ENCODE measurements at regions not wholly inside any gene's neighbourhood (a gene's known extent, or its start where the extent isn't known, plus 50 kb on each side); places are given as distances from the start of the nearest gene placed in this dataset.

DNA sequence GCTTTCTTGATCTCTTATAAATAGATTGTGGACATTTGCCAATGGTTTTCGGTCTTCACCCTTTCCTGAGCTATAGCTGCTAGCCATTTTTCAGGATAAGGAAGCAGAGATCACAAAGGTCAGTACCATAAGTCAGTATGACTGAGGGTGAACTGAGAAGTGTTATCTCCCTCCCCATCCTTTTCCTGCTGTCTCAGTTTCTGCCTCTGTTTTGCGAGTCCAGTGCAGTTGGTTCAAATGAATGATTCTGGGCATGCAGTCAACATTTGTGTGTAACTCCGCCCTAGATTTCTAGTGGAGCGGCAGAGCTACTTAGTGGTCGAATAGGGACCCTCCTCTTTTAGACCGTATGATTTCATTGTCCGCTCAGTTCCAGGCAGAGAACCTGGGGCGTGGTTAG lies 460.8 kb upstream of the ARGLU1 start:
- H4K20me1 ChIP-seq (ENCODE audit: insufficient read depth): no peaks in the 10 kb centered on the region
- no peak overlapping the region for H3K27ac ChIP-seq
- no TSS peak for BruUV-seq (replicated peaks)
- no peak overlapping the region for H3K4me3 ChIP-seq
- TF ChIP-seq, protein P1, sequence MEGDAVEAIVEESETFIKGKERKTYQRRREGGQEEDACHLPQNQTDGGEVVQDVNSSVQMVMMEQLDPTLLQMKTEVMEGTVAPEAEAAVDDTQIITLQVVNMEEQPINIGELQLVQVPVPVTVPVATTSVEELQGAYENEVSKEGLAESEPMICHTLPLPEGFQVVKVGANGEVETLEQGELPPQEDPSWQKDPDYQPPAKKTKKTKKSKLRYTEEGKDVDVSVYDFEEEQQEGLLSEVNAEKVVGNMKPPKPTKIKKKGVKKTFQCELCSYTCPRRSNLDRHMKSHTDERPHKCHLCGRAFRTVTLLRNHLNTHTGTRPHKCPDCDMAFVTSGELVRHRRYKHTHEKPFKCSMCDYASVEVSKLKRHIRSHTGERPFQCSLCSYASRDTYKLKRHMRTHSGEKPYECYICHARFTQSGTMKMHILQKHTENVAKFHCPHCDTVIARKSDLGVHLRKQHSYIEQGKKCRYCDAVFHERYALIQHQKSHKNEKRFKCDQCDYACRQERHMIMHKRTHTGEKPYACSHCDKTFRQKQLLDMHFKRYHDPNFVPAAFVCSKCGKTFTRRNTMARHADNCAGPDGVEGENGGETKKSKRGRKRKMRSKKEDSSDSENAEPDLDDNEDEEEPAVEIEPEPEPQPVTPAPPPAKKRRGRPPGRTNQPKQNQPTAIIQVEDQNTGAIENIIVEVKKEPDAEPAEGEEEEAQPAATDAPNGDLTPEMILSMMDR (conservative IDR thresholded peaks at IDR 0.05): no peak
- TF ChIP-seq EZH2 (IDR thresholded peaks at IDR 0.05; ENCODE audit: low read depth): no peak
- H3K9me2 ChIP-seq (ENCODE audit: insufficient read depth): no peaks in the 10 kb centered on the region
- H3K9me3 ChIP-seq (ENCODE audit: insufficient read depth, low read depth): no peaks in the 10 kb centered on the region
- ChIA-PET POLR2A (ENCODE audit: unreplicated experiment) (no interaction called here), CTCF (no interaction called here)
- H3K79me2 ChIP-seq (ENCODE audit: low read depth): no peaks in the 10 kb centered on the region
- no peak overlapping the region for H2AFZ ChIP-seq
- H3K4me2 ChIP-seq: no peak overlapping the region
- H3K27me3 ChIP-seq (ENCODE audit: insufficient read depth, low read depth): no peaks in the 10 kb centered on the region
- H3K4me1 ChIP-seq (replicated peaks; ENCODE audit: insufficient read depth): peaks cover 8% of the 10 kb centered on the region
- 0 out of 2 replicates have a peak, but pooled peaks cover 3% of the 10 kb centered on the region for H3F3A ChIP-seq (ENCODE audit: insufficient read depth, low read depth)
- no peak for DNase-seq
- H3K36me3 ChIP-seq (ENCODE audit: low read depth): no peaks in the 10 kb centered on the region
- intact Hi-C loops (cut with micrococcal nuclease; ENCODE audit: unreplicated experiment): no loop called here

DNA sequence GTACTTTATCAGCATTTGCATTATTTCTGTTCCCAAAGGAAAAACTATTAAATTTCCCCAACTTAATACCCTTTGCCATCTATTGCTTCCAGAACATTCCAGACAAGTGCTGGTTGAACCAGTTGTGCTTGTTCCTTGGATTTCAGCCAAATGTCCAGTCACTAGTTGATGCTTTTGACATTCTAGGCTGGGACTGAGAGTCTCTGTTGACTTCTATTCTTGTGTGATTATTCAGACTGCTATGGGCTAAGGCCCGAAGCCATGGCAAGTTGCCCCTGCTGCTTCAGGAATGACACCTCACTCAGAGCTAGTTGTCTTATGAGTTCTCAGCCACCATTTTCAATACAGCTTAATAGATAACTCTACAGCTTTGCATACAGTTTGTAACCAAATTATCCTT lies 458.1 kb upstream of the ARGLU1 start:
- H3K4me1 ChIP-seq (replicated peaks; ENCODE audit: insufficient read depth): peaks cover 8% of the 10 kb centered on the region
- intact Hi-C loops (cut with micrococcal nuclease; ENCODE audit: unreplicated experiment): no loop called here
- DNase-seq: peak; percentile 42 to 62
- no peaks in the 10 kb centered on the region for H3K27me3 ChIP-seq (ENCODE audit: insufficient read depth, low read depth)
- ChIA-PET CTCF (no interaction called here), POLR2A (ENCODE audit: unreplicated experiment) (no interaction called here)
- no peak overlapping the region for H2AFZ ChIP-seq
- no peak overlapping the region for H3K4me3 ChIP-seq
- H4K20me1 ChIP-seq (ENCODE audit: insufficient read depth): no peaks in the 10 kb centered on the region
- no peaks in the 10 kb centered on the region for H3K9me3 ChIP-seq (ENCODE audit: insufficient read depth, low read depth)
- H3F3A ChIP-seq (ENCODE audit: insufficient read depth, low read depth): 0 out of 2 replicates have a peak, but pooled peaks cover 3% of the 10 kb centered on the region
- no peaks in the 10 kb centered on the region for H3K9me2 ChIP-seq (ENCODE audit: insufficient read depth)
- TF ChIP-seq EZH2 (IDR thresholded peaks at IDR 0.05; ENCODE audit: low read depth): no peak
- TF ChIP-seq, protein P1 (conservative IDR thresholded peaks at IDR 0.05): no peak
- H3K4me2 ChIP-seq: no peak overlapping the region
- no peaks in the 10 kb centered on the region for H3K79me2 ChIP-seq (ENCODE audit: low read depth)
- no peaks in the 10 kb centered on the region for H3K36me3 ChIP-seq (ENCODE audit: low read depth)
- no TSS peak for BruUV-seq (replicated peaks)
- no peak overlapping the region for H3K27ac ChIP-seq

DNA sequence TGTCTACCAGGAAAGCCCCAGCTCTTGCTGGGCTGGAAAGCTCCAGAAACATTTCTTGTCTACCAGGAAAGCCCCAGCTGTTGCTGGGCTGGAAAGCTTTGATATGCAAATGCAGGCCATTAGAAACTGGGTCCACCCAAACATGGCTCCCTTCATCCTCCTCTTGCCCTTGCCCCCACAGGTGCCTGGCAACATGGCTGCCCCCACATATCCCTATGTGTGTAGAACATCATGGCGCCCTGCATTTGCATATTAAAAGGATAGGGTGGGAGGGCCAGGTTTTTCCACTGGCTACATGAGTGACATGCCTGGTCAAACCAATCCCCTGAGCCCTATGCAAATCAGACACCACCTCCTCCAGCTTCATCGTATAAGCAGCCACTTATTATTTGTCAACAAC lies 455.4 kb upstream of the ARGLU1 start:
- POLR2A ChIA-PET (ENCODE audit: unreplicated experiment): no interaction called here
- Histone ChIP-seq H3K9me3 (ENCODE audit: insufficient read depth, low read depth) (peaks cover 7% of the 10 kb centered on the region; the same call in 1 of the 2 replicates), H3K27me3 (ENCODE audit: insufficient read depth, low read depth) (no peaks in the 10 kb centered on the region), H2AFZ (no peak overlapping the region), H3K79me2 (ENCODE audit: low read depth) (no peaks in the 10 kb centered on the region), H3K9me2 (ENCODE audit: insufficient read depth) (no peaks in the 10 kb centered on the region), H3K4me3 (no peak overlapping the region), H3K36me3 (ENCODE audit: low read depth) (no peaks in the 10 kb centered on the region), H4K20me1 (ENCODE audit: insufficient read depth) (no peaks in the 10 kb centered on the region), H3K4me2 (no peak overlapping the region), H3F3A (ENCODE audit: insufficient read depth, low read depth) (0 out of 2 replicates have a peak, but pooled peaks cover 3% of the 10 kb centered on the region), H3K4me1 (replicated peaks; ENCODE audit: insufficient read depth) (peaks cover 8% of the 10 kb centered on the region), H3K27ac (no peak overlapping the region)
- TF ChIP-seq EZH2 (IDR thresholded peaks at IDR 0.05; ENCODE audit: low read depth): no peak
- TF ChIP-seq, protein P1 (conservative IDR thresholded peaks at IDR 0.05): no peak
- intact Hi-C loops (cut with micrococcal nuclease; ENCODE audit: unreplicated experiment): no loop called here
- CTCF ChIA-PET: no interaction called here
- no TSS peak for BruUV-seq (replicated peaks)
- no peak for DNase-seq
